ENCODE measurements at regions not wholly inside any gene's neighbourhood (a gene's known extent, or its start where the extent isn't known, plus 50 kb on each side); places are given as distances from the start of the nearest gene placed in this dataset.

- no peak for TF ChIP-seq POLR2A (IDR thresholded peaks at IDR 0.05)
- TF ChIP-seq CTCF (IDR thresholded peaks at IDR 0.05) = no peak
Observed at GRCh38 chr1:191142748-191143147, 665.1 kb upstream of the BRINP3 start.

All from suprapubic skin (tissue), 3 donors.